GM19467 (cell line): ENCODE measurements at regions not wholly inside any gene's neighbourhood (a gene's known extent, or its start where the extent isn't known, plus 50 kb on each side); places are given as distances from the start of the nearest gene placed in this dataset.
"Not testable (repeated sequence)": the region's sequence is repeated elsewhere in the genome, so short reads cannot be mapped to it uniquely, and the experiment has no call there.

Experiments used
- ATAC-seq: cut with Tn5 transposase; IDR thresholded peaks from one replicate; pipeline ENCODE4 v1.9.1; 2021; ENCODE audit warnings: mild to moderate bottlenecking, moderate library complexity; ENCODE audit not compliant: unreplicated experiment

GRCh38 chr3:82628385-82629014, 867.1 kb upstream of the GBE1 start:
- no peak for ATAC-seq

- no peak for ATAC-seq
Observed at GRCh38 chr3:82627733-82628132, 866.3 kb upstream of the GBE1 start.

- not testable (repeated sequence) for ATAC-seq
Observed at GRCh38 chr3:82620744-82621143, 859.3 kb upstream of the GBE1 start.

- ATAC-seq: no peak
Observed at GRCh38 chr3:82618594-82618993, 857.1 kb upstream of the GBE1 start.

- ATAC-seq: no peak
Observed at GRCh38 chr3:82610236-82610635, 848.8 kb upstream of the GBE1 start.

GRCh38 chr3:82607391-82607790, 845.9 kb upstream of the GBE1 start:
- ATAC-seq: no peak

GRCh38 chr3:82596805-82597204, 835.4 kb upstream of the GBE1 start:
- no peak for ATAC-seq

GRCh38 chr3:82595530-82595929, 834.1 kb upstream of the GBE1 start:
- no peak for ATAC-seq

GRCh38 chr3:82587174-82587573, 825.7 kb upstream of the GBE1 start:
- ATAC-seq: no peak

- ATAC-seq: no peak
Observed at GRCh38 chr3:82586414-82586813, 825.0 kb upstream of the GBE1 start.

- ATAC-seq: not testable (repeated sequence)
Observed at GRCh38 chr3:82586002-82586401, 824.6 kb upstream of the GBE1 start.

GRCh38 chr3:82585591-82585990, 824.1 kb upstream of the GBE1 start:
- not testable (repeated sequence) for ATAC-seq

- ATAC-seq: not testable (repeated sequence)
Observed at GRCh38 chr3:82584861-82585260, 823.4 kb upstream of the GBE1 start.

GRCh38 chr3:82584415-82584814, 823.0 kb upstream of the GBE1 start:
- ATAC-seq: not testable (repeated sequence)

- no peak for ATAC-seq
Observed at GRCh38 chr3:82581350-82581749, 819.9 kb upstream of the GBE1 start.

- ATAC-seq: no peak
Observed at GRCh38 chr3:82572721-82573120, 811.3 kb upstream of the GBE1 start.

- no peak for ATAC-seq
Observed at GRCh38 chr3:82568776-82569338, 807.4 kb upstream of the GBE1 start.

GRCh38 chr3:82567029-82567600, 805.7 kb upstream of the GBE1 start:
- ATAC-seq: no peak

- ATAC-seq: no peak
Observed at GRCh38 chr3:82562896-82563295, 801.5 kb upstream of the GBE1 start.

GRCh38 chr3:82561784-82562183, 800.3 kb upstream of the GBE1 start:
- no peak for ATAC-seq

- no peak for ATAC-seq
Observed at GRCh38 chr3:82558081-82558480, 796.6 kb upstream of the GBE1 start.

- ATAC-seq: no peak
Observed at GRCh38 chr3:82556113-82556512, 794.7 kb upstream of the GBE1 start.

- not testable (repeated sequence) for ATAC-seq
Observed at GRCh38 chr3:82542556-82542955, 781.1 kb upstream of the GBE1 start.
